ENCODE measurements at regions not wholly inside any gene's neighbourhood (a gene's known extent, or its start where the extent isn't known, plus 50 kb on each side); places are given as distances from the start of the nearest gene placed in this dataset.
"Not testable (repeated sequence)": the region's sequence is repeated elsewhere in the genome, so short reads cannot be mapped to it uniquely, and the experiment has no call there.

DNA sequence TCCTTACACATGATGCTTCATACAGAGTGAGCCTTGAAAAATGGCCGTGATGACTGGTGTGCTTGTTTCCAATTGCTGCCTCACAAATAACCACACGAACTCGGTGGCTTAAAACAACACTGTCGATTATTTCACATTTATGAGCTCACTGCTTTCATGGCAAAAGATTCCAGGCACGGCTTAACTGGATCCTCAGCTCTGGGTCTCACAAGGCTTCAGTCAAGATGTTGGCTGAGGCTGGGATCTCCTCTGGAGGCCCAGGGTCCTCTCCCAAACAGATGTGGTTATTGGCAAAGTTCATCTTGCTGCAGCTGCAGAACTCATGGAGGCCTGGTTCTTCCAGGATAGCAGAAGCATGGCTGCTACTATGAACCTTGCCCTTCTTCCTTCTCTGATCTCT, 144.6 kb downstream of the TFAP2C start:
- DNase-seq = no peak

- DNase-seq = no peak
These were observed 145.8 kb downstream of the TFAP2C start for GRCh38 chr20:56774873-56775272.

DNA sequence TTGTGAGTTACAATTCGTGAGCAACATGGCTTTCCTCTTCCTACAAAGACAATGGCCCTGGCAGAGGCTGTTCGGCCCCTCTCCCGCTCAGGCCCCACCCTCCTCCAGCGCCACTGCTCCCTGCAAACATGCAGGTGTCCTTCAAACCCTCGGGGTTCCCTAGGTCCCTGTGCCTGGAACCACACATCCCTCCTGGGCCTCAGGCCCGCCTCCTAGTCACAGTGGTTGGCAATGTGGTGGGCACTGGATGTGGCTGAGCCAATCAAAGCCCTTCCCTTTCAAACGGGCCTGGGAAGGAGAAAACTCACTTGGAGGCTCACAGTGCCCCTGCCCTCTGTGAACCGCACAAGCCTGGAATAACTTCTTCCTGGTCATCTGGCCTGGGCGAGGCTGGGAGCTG, 147.2 kb downstream of the TFAP2C start:
- no peak for DNase-seq

- no peak for DNase-seq
These were observed 149.7 kb downstream of the TFAP2C start for GRCh38 chr20:56778765-56779195.

GRCh38 chr20:56779452-56780143, 150.5 kb downstream of the TFAP2C start:
- no peak for DNase-seq

DNA sequence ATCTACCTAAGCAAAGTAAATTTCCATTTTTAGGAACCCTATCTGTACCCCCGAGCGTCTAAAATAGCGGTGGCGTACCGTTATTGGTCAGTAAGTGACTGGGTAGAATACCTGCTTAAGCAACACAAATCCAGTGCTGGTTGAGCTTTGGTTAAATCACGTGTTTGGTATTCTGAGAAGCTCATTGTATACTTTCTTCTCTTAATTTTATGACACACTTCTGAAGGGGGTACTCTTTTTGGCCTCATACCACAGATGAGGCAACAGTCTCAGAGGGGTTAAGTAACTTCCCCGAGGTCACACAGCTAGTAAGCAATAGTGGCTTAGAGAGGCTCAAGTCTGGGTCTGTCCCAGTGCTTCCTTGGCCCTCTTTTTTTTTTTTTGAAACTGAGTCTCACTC, 151.2 kb downstream of the TFAP2C start:
- no peak for DNase-seq

DNA sequence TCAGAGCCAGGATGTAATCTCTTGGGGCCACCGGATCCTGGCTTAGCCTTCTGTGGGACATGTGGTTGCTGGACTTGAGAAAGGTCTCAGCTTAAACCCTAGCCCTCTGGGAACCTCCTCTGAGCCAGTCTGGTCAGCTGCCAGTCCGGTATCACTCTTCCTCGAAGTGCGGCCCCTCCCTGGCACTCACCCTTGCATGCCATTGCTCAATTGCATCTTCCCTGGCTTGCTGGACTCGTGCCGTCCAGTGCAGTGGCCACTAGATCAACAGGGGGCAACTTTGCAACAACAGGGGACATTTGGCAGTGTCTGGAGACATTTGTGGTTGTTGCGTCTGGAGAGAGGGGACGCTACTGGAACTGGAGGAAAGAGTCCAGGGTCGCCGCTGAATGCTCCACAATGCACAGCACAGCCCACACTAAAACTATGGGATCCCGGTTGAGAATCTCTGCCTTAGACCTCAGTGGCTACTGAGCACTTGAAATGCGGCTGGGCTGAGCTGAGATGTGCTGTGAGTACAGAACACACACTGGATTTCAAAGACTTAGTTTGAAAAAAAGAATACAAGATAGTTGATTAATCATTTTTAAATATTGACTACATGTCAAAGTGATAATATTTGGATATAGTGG, 152.1 kb downstream of the TFAP2C start:
- no peak for DNase-seq

DNA sequence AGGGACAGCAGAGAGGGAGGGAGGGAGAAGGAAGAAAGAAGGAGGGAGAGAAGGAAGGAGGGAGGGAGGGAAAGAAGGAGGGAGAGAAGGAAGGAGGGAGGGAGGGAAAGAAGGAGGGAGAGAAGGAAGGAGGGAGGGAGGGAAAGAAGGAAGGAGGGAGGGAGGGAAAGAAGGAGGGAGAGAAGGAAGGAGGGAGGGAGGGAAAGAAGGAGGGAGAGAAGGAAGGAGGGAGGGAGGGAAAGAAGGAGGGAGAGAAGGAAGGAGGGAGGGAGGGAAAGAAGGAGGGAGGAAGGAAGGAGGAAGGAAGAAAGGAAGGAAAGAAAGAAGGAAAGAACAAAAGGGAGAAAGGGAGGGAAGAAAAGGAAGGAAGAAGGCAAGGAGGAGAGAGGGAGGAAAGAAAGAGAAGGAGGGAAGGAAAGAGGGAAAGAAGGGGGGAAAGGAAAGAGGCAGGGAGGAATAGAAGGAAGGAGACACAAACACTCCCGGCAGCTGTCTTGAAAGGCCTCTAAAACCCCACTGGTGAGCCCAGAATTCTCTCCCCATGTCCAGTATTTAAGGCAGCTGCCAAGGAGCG, 153.0 kb downstream of the TFAP2C start:
- not testable (repeated sequence) for DNase-seq

- not testable (repeated sequence) for DNase-seq
These were observed 153.7 kb downstream of the TFAP2C start for GRCh38 chr20:56782814-56783213.

DNA sequence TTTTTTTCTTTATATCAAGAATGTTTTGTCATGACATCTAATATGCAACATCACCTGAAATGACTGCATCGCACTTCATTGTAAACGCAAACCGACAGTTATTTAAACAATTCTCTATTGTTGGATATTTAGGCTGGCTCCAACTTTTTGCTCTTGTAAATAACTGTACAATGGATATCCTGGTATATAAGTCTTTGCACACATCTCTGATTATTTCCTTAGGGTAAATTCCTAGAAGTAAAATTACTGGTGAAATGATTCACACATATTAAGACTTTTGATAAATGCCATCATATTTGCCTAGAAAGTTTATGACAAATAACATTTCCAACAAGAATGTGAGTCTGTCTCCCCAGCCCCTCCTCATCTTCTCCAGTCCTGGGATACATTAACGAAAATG, 154.7 kb downstream of the TFAP2C start:
- no peak for DNase-seq

GRCh38 chr20:56786503-56786902, 157.4 kb downstream of the TFAP2C start:
- DNase-seq = no peak

DNA sequence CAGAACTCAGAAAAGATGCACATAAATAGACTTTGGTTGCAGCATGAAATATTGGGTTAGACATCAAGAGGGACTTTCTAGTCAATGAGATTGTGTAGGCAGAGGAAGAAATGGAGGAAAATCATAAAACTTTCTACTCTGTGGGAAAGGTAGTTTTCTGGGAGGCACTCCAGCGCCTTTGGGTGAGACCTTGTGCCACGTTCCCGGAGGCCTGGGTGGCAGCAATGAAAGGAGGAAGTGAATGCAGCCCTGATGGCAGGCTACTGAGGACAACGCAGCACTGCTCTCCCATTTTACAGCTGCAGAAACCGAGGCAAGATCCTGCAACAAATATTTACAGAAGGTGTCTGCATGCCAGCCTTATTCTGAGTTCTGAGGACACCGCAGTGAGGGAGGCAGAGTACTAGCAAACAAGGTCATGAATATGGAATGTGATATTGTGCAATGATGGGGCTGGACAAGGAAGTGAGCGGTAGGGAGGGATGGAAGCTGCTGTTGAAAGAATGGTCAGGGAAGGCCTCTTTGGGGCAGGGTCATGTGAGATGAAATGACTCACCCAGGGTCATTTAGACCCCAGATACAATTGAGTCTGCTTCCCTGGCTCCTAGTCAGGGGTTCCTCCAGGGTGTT, 159.1 kb downstream of the TFAP2C start:
- no peak for DNase-seq

DNA sequence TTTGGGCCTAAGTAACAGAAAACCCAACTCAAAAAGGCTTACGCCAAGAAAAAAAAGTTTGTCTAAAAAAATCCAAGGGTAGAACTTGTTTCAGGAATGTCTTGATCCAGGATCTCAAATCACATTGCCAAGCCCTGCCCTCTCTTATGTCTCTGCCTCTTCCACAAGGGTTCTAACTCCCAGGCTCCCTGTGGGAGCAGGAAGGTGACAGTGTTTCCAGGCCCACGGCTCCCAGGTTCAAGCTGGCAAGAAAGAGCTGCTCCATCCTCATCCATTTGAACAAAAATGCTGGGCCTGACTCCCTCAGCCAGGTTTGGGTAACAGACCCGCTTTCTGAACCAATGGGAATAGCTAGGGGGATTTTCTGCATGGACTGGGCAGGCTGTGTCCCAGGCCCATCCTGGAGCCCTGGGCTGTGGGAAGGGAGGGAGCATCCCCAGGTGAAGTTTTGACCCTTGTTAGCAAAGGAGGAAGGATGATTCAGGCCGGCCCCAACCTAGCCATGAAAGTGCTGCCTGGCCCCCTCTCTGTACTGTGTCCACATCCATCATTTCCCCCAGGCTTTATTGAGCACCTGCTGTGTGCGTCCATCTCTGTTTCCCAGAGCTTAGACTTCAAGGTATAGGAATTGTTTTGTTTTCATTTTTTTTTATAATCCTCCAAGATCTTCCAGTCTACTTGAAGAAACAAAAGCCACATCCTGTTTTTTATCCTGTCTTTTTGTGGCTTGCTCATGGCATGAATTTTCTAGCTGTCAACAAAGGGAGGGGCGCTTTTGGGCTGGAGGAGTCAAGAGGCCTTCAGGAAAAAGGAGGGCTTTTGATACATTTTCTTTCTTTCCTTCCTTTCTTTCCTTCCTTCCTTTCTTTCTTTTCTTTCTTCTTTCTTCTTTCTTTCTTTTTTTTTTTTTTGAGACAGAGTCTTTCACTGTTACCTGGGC, 159.8 kb downstream of the TFAP2C start:
- no peak for DNase-seq

DNA sequence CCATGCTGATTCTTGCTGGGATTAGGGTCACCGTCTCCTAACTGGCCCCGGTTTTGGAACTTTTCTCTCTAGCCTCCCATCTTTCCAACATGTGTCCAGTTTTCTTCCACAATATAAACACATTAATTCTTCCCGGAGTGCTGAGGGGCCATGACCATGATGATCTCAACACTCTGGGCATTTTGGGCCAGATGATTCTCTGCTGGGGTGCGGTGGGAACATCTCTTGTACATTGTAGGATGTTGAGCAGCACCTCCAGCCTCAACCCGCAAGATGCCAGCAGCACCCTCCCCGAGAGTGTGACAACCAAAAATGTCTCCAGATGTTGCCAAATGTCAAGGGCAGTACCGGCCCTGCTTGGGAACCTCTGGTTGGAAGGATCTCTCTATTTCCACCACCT, 164.8 kb downstream of the TFAP2C start:
- no peak for DNase-seq

- DNase-seq = no peak
These were observed 166.4 kb downstream of the TFAP2C start for GRCh38 chr20:56795492-56795891.

DNA sequence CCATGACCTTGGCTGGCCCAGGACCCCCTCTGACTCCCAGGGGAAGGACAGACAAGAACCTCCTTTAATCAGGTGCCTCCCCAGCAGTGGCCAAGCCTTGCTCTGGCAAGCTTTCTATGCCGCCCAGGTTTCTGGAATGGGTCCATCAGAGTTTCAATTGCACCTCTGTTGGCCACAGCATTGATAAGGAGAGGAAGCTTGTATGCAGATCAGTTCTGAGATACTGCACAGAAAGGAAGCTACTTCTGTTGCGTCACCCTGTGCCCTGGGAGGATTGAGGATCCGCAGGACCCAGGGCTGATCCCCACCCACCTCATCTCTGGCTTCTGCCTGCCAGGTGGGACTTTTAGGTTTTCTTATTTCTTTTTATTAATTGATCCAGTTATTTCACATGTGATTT, 167.2 kb downstream of the TFAP2C start:
- no peak for DNase-seq

DNA sequence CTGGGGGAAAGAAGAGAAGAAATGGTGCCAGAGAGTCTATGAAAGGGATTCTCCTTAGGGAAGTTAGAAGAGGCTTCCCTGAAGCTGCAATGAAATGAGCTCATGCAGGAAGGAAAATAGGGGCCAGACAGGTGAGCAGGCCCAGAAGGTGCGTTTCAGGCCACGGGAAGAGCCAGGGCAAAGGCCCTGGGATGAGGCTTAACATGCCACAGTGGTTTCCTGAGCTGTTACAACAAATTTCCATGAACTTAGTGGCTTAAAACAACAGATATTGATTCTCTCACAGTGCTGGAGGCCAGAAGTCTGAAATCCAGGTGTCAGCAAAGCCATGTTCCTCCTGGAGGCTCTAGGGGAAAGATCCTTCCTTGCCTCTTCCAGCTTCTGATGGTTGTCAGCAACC, 167.9 kb downstream of the TFAP2C start:
- DNase-seq = no peak

- DNase-seq = no peak
These were observed 169.5 kb downstream of the TFAP2C start for GRCh38 chr20:56798634-56799033.

DNA sequence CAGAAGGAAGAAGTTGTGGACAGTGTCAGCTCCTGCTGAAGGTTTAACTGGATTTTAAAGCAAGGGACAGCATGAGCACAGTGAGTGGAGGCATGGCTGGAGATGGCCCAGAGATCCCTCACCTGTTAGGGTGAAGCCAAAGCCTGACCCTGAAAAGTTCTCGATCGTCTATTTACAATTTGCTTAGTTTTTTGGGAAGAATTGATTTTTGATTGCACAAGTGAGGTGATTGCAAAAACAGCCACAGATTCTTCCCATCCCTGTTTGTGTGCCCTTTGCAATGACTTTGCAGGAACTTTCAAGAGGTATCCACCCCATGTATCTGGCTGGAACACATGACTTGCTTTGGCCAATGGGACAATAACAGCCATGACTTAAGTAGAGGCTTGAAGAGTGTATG, 170.1 kb downstream of the TFAP2C start:
- DNase-seq = no peak

- no peak for DNase-seq
These were observed 171.0 kb downstream of the TFAP2C start for GRCh38 chr20:56800088-56800487.

DNA sequence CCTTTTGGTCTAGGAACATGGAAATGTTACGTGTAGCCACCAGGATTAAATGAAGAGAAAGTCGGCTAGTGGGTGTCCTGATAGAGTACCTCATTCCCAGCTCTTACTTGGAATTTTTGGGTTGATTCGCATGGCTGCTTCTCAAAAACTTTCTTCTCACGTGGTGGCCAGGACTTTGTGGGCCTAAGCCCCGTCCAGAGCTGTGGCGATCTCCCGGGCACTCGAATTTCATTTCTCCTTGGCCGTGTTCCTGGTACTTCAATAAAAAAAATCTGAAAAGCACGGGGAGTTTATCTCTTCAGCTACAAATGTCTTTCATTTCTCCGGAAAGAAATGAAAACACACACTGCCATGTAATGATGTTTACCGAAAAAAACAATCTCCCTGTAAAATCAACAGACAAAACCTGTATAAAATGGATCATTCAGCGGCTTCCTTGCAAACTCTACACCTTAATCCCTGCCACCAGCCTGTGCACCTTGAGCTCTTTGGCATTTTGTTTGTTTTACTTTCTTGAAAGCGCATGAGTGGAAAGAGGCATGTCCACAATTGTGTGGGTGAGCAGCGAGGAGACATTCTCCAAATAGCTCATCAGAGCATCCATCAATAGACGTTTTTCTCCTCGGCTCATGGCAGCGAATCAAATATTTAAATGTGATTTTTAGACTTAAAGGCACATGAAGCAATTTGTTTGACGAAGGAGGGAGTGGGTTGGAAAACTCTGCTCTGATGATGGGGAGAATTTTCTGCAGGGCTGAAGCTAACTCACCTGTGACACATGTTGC, 173.1 kb downstream of the TFAP2C start:
- DNase-seq = no peak

GRCh38 chr20:56802805-56803204, 173.7 kb downstream of the TFAP2C start:
- no peak for DNase-seq
